ENCODE measurements at regions not wholly inside any gene's neighbourhood (a gene's known extent, or its start where the extent isn't known, plus 50 kb on each side); places are given as distances from the start of the nearest gene placed in this dataset.
"Not testable (repeated sequence)": the region's sequence is repeated elsewhere in the genome, so short reads cannot be mapped to it uniquely, and the experiment has no call there.

DNA sequence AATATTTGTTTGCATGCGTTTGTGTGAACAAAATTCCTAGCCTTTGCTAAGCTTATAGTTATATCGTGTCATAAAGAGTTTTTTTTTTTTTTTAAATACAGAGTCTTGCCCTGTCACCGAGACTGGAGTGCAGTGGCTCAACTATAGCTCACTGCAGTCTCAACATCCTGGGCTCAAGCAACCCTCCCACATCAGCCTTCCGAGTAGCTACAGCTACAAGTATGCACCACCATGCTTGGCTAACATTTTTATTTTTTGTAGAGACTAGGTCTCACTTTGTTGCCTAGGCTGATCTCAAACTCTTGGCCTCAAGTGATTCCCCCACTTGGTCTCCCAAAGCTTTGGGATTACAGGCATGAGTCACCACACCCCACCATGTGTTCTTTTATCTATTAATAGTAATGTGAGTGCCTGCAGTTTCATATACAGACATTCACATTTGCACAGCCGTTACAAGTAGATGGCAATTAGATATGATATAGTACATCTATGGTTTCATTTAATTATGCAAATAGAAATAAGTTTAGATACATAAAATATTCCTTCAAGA, 848.6 kb downstream of the PDCD6IP start:
- DNase-seq (ENCODE audit: low spot score): no peak

DNA sequence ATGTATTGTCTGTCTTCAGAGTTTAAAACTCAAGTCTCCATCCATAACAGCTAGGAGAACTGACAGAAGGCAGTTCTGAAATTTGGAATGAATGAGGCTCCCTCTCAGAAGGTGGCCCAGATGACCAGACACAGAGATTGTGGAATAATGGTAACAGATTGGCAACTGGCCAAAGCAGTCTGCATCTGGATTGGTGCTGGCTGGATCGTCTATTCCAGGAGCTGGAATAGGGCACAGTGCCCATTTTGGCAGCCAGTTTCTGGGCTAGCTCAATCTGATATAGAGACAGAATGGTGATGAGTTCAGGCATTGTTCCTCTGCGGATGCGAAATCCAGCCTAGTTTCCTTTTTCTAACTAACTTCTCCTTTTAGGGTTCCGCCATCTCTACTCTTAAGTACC, 851.7 kb downstream of the PDCD6IP start:
- DNase-seq (ENCODE audit: low spot score): no peak

DNA sequence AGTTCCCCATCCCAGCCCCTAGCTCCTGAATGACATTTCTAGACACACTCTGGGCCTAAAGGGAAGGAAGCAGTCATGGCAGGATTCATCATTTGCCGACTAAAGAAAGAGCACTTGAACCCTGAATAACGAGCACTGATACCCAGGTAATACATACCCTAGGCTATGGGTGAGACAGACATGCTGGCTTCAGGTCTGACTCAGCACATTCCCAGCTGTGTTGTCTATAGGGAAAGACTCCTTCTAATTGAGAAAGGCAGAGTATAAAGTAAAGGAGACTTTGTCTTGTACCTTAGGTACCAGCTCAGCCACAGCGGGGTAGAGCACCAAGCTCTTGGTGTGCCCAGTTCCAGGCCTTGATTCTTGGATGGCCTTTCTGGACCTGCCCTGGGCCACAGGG, 870.5 kb downstream of the PDCD6IP start:
- DNase-seq (ENCODE audit: low spot score): no peak

DNA sequence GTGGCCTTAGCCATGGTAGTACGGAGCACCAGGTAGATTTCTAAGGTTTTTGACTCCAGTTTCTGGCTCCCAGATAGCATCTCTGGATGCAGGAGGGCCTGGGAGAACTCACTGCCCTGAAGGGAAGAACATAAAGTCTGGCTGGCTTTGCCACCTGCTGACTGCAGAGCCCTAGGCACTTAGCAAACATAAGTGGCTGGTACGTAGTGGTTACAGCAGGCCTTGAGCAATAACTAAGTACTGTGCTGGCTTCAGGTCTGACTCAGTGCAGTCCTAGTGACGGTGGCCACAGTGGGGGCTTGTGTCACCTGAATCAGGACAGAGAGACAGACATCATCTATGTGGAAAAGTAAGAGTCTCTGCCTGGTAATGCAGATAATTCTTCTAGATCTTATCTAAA, 871.1 kb downstream of the PDCD6IP start:
- no peak for DNase-seq (ENCODE audit: low spot score)

DNA sequence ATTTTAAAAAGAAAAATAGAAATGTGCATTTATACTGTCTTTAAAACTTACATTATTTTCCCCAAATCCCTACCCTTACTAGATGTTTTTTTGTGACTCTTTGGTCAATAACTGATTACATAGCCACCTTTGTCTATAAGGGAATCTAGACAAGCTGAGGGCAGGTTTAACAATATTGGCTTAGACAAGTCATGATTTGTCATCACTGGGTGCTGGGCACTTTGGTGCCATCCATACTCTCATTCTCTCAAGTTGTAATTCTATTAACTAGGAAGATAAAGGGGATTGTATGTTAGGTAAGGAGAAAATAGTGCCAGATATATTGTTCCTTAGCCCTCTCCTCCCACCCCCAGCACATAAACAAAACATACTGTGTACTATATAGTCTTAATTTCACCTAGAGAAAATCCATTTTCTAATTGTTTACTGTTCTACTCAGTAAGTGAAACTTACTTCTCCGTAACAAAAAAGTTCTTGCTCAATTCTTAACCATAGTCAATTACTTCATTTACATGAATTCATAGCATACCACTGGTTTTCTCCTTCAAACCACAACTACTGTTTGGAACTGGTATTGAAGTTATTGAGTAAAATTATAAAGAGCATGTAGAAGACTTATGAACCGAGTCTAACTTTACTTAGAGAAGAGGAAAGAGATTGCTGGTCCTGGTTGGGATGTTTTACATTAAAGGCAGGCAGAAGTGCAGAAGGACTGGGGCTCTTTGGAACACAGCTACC, 877.1 kb downstream of the PDCD6IP start:
- no peak for DNase-seq (ENCODE audit: low spot score)

DNA sequence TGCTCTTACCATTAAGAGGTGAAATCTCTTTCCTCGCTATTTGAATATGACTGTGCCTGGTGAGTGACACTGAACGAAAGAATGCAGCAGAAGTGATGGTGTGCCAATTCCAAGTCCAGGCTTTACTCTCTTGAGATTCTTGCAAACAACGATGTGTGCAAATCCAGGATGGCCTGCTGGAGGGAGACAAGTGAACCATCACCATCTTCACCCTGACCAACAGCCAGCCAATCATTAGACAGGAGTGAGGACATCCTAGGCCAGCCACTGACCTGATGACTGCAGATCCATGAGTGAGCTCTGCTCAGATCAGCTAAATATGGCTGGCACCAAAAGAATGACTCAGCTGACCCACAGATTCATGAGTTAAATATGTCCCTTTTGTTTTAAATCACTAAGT, 878.0 kb downstream of the PDCD6IP start:
- no peak for DNase-seq (ENCODE audit: low spot score)

DNA sequence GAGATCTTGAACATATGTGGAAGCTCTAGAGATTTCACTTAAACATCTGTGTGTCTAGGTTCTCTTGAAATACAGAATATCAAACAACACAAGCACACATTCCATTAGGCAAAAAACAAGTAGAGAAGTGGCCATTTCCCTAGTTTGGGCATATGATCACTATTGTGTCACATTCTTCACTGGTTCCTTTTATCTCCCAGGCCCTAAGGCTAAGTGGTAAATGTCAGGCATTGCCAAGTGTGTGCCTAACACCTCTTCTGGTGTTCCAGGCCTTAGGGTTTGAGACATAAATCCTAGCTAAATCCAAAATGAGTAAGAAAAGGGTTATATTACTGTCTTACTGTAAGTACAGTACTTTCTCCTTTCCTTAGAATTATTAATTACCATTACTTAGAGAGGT, 880.1 kb downstream of the PDCD6IP start:
- DNase-seq (ENCODE audit: low spot score): no peak

DNA sequence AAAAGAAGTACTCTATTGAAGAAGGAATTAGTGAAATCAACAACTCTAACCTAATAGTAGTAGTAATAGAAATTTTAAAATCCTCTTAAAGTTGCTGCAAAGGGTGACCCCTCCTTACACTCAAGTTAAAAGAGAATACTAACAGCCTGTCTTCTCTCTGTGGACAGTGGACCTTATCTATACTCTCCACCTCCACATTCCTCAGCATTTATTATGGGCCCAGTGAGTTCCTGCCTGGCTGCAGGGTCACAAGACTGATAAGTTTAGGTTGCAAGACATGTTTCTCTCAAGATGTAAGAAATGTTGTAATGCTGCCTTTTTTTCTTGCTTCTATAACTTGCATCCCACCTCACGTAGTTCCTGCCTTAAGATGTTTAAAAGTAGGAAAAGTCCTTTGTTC, 880.6 kb downstream of the PDCD6IP start:
- DNase-seq (ENCODE audit: low spot score): not testable (repeated sequence)

DNA sequence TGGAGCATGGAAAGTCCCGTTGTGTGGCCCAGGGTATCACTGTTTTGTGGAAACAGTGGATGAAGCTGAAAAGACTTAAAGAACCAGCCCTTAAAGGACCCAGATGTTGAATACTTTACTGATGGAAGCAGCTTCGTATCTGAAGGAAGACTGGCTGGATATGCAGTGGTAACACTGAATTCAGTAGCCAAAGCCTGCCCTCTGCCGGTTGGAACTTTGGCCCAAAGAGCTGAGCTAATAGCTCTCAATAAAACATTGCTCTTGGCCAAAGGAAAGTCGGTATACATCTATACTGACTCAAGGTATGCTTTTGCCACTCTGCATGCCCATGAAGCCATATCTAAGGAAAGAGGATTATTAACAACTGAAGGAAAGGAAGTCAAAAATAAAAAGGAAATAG, 885.4 kb downstream of the PDCD6IP start:
- peak; percentile 33 for DNase-seq (ENCODE audit: low spot score)

DNA sequence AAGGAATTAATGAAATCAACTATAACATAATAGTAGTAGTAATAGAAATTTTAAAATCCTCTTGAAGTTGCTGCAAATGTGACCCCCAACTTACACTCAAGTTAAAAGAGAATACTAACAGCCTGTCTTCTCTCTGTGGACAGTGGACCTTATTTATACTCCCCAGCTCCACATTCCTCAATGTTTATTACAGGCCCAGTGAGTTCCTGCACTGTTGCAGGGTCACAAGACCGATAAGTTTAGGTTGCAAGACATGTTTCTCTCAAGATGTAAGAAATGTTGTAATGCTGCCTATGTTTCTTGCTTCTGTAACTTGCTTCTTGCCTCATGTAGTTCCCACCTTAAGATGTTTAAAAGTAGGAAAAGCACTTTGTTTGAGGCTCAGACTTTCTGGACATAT, 888.1 kb downstream of the PDCD6IP start:
- DNase-seq (ENCODE audit: low spot score): no peak

DNA sequence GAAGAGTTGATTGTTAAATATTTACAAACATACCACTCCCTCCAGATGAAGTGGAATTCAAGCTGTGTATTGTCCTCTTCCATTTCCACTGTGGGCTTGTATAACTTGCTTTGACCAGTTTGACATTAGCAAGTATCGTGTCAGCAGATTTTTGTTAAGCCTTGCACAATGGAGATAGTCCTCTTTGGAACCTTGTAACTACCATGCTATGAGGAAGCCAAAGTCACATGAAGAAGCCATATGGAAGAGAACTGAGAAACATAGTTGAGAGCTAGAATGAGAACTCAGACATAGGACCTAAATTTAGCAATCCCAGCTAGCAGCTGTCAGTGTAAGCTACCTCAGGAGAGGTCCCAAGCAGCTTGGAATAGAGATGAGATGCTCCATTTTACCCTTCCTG, 889.2 kb downstream of the PDCD6IP start:
- DNase-seq (ENCODE audit: low spot score): no peak

DNA sequence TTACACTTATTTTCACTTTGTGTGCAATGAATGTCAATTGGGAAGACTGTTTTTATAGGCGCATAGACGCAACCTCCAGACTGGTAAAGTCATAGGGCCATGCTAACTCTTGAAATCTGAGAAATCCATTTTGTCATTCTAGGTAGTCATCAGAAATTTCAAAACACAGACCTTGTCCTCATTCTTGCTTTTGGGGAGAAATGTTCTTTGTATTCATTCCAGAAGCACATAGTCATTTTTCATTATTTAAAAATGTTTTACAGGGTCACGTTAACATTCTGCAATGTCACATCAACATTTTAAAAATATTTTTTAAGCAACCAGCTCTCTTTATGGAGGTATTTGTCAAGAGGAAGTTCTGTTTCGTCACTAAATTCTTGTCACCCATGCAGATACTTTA, 898.4 kb downstream of the PDCD6IP start:
- DNase-seq (ENCODE audit: low spot score): no peak

DNA sequence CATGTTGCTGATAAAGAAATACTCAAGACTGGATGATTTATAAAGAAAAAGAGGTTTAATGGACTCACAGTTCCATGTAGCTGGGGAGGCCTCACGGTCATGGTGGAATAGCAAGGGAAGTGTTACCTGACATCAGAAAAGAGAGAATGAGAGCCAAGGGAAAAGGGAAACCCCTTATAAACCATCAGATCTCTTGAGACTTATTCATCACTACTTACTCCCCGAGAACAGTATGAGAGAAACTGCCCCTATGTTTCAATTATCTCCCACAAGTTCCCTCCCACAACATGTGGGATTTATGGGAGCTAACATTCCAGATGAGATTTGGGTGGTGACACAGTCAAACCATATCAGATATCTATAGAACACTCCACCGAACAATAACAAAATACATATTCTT, 904.6 kb downstream of the PDCD6IP start:
- no peak for DNase-seq (ENCODE audit: low spot score)

DNA sequence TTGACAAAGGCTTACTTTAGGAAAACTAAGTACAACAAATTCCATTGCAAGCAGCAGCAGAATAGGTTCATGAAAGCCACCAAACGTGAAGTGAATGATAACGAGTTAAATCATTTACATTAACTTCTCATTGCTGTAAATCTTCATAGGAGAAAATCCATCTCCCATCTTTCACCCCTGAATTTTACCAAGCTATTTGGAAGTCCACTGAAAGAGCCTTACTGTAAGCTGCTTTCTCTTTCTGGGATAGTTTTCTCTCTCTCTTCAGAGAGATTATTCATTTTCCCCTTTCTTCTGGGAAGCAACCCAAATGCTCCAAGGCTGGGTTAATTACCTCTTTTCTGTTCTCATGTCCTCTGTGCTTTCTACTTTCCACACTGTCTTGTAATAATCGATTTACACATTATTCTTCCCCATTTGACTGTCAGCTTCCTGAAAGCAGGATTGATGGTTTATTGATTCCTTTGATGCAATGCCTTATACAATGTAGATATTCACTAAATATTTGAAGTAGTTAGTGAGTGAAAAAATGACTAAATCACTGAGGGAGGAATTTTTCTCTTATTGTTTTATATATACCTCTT, 914.3 kb upstream of the ARPP21 start:
- no peak for DNase-seq (ENCODE audit: low spot score)

DNA sequence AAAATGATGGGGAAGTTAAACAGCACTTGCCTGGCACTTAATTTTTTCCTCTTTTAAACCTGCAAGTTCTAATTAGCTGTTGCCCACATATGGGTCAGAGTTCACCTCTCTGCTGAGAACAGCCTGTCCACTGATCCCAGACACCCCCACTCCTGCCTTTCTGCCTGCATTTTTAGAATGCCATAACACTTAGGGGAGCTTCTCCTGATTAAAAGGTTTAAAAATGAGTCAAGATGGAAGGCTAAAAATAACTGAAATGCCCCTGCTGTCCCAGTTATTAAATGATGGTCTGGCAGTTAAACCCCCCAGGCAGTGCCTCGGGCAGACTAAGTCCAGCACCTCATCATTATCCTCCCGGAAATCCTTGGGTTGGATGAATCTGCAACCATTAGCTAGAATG, 913.6 kb upstream of the ARPP21 start:
- no peak for DNase-seq (ENCODE audit: low spot score)

DNA sequence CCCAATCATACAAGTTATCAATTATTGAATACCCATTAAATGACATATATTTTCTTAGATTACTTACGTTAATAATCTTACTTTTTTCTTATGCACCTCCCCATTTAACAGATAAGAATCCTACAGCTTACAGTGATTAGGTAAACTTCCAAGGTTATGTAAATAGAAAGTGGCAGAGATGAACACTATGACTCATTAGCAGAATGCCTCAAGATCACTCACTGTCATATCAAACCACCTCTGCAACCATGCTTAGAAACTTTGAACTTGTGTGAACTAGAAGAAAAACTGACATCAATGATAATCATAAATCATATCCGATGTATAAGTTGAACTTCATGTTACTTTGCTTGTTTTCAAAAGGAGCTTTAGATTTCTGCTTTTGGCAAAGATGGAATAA, 911.6 kb upstream of the ARPP21 start:
- DNase-seq (ENCODE audit: low spot score): no peak

DNA sequence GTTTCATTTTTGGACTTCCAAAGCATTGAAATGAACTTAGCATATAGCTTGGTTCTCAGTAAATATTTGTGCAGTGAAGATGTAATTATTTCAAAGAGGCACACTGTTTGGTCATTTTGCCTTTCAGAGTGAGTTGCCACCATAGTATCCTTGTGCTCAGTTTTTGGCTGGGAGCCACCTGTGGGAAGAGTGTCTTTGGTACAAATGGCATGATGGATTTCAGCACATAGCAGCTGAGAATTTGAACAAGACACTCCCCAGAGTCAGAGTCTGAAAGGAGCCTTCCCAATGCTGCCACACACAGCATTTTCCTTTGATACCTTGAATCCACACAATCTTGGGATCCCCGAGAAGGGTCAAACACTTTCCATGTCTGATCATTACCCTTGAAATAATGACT, 897.2 kb upstream of the ARPP21 start:
- no peak for DNase-seq (ENCODE audit: low spot score)

DNA sequence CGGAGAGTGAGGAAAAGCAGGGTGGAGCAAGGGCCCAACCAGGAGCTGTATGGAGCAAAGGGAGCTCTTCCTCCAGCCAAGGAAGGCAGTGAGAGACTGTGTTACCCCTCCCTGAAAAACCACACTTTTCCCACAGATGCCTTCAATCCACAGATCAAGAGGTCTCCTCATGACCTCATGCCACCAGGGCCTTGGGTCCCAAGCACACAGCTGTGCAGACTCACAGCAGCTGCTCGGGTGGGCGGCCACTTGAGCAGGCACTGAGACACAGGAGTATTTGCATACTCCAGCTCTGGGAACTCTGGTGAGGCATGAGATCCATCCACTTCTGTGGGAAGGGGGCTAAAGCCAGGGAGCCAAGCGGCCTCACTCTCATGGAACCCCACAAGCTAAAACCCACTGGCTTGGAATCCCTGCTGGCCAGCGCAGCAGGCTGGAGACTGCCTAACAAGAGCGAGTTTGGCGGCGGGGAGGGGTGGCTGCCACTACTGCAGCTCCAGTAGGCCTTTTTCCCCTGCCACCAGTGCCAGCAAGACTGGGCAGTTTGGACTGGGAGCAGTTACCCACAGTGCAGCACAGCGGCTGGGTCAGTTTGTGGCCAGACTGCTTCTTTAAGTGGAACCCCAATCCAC, 880.6 kb upstream of the ARPP21 start:
- no peak for DNase-seq (ENCODE audit: low spot score)

DNA sequence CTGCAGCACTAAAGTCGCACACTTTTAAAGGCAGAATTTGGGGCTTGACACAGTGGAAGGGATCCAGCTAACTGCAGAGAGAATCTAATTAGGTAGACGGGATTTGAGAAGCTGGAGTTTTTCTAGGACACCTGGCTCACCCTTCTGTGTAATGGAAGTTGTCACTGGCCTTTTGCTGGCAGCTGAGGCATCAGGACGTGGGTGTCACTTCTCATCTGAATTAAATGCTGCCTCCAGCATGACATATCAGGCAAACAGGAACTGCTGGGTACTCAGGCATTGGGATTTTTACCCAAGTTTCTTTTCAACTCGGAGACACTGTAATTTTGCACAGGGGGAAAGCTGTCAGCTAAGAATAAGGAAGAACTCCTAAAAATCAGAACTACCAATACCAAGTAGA, 861.9 kb upstream of the ARPP21 start:
- DNase-seq (ENCODE audit: low spot score): no peak

DNA sequence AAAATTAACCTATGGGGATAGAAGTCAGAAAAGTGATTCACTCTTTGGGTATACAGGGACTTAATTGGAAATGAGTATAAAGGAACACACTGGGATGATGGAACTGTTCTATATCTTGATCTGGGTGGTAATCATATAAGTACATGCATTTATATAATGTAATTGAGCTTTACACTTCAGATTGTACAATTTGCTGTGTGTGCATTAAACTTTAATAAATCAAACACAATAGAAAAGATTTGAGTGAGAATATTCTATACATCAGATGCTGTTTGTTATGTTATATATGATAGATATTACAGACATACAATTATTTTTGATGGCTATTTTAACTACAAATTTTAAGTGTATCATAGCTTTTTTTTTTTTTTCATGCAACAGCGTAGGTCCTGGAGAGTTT, 860.2 kb upstream of the ARPP21 start:
- no peak for DNase-seq (ENCODE audit: low spot score)

DNA sequence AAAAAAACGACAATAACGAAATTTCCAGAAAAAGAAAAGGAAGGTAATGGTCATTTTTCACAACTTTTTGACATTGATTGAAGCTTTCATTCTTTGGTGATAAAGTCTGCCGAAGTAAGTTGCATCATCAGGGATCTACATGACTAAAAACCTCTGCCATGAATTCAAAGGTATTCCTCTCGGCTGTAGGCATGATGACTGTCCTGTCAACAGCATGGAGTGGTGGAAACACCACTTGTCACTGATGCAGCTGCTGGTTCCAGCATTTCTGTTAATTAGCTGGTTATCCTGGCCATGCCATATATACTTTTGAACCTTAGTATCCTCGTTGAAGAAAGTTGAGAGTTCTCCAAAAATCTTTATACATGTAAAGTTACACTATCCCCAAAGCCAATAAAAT, 859.0 kb upstream of the ARPP21 start:
- no peak for DNase-seq (ENCODE audit: low spot score)

DNA sequence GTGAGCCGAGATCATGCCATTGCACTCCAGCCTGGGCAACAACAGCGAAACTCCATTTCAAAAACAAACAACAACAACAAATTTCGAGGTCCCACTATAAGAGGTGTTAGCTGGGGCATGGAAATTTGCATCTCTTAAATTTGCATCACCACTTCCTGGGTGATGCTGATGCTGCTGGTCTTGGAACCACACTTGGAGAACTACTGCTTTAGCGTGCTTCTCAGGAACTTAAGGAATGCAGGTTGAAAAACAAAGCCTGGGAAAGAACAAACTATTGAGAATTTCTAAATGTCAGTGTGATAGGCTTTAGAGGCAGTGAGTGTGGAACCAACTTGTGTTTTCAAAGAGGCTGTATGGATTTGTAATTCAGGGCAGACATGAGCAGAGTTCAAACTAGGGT, 858.4 kb upstream of the ARPP21 start:
- DNase-seq (ENCODE audit: low spot score): no peak

DNA sequence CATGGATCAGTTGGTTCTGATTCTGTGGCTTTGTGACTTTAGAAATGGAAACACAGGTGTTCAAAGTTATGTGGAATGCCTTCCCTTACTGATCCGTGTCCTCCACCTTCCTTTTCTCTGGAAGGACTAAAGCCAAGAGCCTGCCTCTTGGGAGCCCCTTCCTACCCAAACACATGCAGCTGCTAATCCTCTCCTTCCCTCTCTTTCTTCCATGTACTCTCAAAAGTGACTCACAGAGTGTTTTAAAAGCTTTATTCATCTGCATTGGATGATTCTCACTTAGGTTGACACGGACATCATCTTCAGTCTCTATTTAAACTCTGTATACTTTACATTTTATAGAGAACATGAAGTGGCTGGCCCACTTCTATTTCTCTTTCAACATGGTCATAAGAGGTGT, 856.5 kb upstream of the ARPP21 start:
- no peak for DNase-seq (ENCODE audit: low spot score)

DNA sequence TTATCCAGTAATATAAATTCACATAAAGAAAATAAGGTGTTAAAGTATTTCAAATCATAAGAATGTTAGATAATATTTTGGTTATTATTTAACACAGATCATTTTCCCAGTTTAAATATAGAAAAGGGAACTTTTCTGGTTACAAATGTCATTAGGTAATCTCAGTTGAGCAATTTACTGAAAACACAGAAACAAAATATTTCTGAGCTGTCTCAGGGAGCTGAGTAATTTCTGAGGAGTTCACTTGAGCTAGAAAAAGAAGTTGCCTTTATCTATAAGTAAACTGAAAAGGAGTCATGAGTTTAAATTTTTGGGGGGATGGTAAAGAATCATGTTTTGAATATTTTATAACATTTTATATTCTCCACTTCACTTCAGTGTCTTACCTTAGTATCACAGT, 855.4 kb upstream of the ARPP21 start:
- DNase-seq (ENCODE audit: low spot score): no peak
